A549 (cell line): ENCODE measurements at regions not wholly inside any gene's neighbourhood (a gene's known extent, or its start where the extent isn't known, plus 50 kb on each side); places are given as distances from the start of the nearest gene placed in this dataset.
A peak's percentile ranks its signal among the peaks of the same experiment; 100 is the strongest.

Source experiments
- ATAC-seq, 2 experiments: fragments of 200-7000 bp in 1 of 2; fragments of >200 bp in 1 of 2; cut with Nextera tagmentation in 1 of 2; cut with Tn5 transposase in 1 of 2; 3 replicates each; pipeline versions ENCODE4 v1.8.0 to v1.9.1; 2018 to 2020; ENCODE audit warnings: mild to moderate bottlenecking in 1 of 2, moderate library complexity in 1 of 2
- CTCF ChIA-PET: fragments of 300-600 bp; sonication (Branson Sonifier 250); formaldehyde crosslinking; extraction: SDS; loops from one replicate; lab custom pipeline; 2021; ENCODE audit warnings: antibody characterized with exemption, inconsistent platforms; lab: Yijun Ruan, JAX
- POLR2A ChIA-PET: fragments of 350-600 bp; formaldehyde crosslinking; extraction: SDS; loops from one replicate; lab custom pipeline; 2021; ENCODE audit warnings: antibody characterized with exemption, inconsistent platforms; lab: Yijun Ruan, JAX
- DNase-seq, 2 experiments: peaks; one replicate each; pipeline versions ENCODE4 v3.0.0 to v3.0.0-alpha.2; 2011 to 2016; ENCODE audit warnings: low read depth in 1 of 2, low spot score in 1 of 2
- FAIRE-seq: peaks from 2 replicates; lab custom pipeline; 2011; peaks lifted over from hg19 to GRCh38; lab: Jason Lieb, UNC
- H3K27ac ChIP-seq, 2 experiments: fragments of >200 bp; sonication (Bioruptor Twin); formaldehyde crosslinking; 3 replicates each; pipeline ENCODE4 v1.5.1; 2016 to 2017
- H3K4me1 ChIP-seq: fragments of >200 bp; sonication (Bioruptor Twin); formaldehyde crosslinking; 3 replicates; pipeline ENCODE4 v1.6.1; 2016
- H3K4me2 ChIP-seq: fragments of >200 bp; sonication (Bioruptor Twin); formaldehyde crosslinking; 3 replicates; pipeline ENCODE4 v1.6.1; 2016
- H3K4me3 ChIP-seq: fragments of >200 bp; sonication (Bioruptor Twin); formaldehyde crosslinking; 3 replicates; pipeline ENCODE4 v1.5.1; 2016
- H3K9me3 ChIP-seq: fragments of >200 bp; sonication (Bioruptor Twin); formaldehyde crosslinking; 3 replicates; pipeline ENCODE4 v1.6.1; 2016
- CBX8 ChIP-seq: fragments of 200-600 bp; sonication (generic); IDR thresholded peaks from 2 replicates; pipeline ENCODE4 v1.6.1; 2016
- CEBPB ChIP-seq, 2 experiments: fragments of >200 bp in 1 of 2; sonication (Bioruptor Twin) in 1 of 2; formaldehyde crosslinking in 1 of 2; IDR thresholded peaks; 2 replicates each; pipeline ENCODE4 v1.6.1; 2012 to 2016
- CHD4 ChIP-seq: fragments of 200-600 bp; sonication (generic); IDR thresholded peaks from 2 replicates; pipeline ENCODE4 v1.6.1; 2016; ENCODE audit warnings: antibody characterized with exemption, mild to moderate bottlenecking, borderline replicate concordance
- CTCF ChIP-seq: fragments of >200 bp; sonication (Bioruptor Twin); formaldehyde crosslinking; IDR thresholded peaks from 3 replicates; pipeline ENCODE4 v1.5.1; 2016
- EHMT2 ChIP-seq: fragments of 200-600 bp; sonication (generic); IDR thresholded peaks from 2 replicates; pipeline ENCODE4 v1.6.1; 2016; ENCODE audit warnings: antibody characterized with exemption, low read depth, mild to moderate bottlenecking, moderate library complexity
- GATA3 ChIP-seq: IDR thresholded peaks from 2 replicates; pipeline ENCODE4 v1.6.1; 2012; ENCODE audit warnings: borderline replicate concordance
- HDAC2 ChIP-seq: fragments of 200-600 bp; sonication (generic); IDR thresholded peaks from 2 replicates; pipeline ENCODE4 v1.6.1; 2016
- JUN ChIP-seq, 2 experiments: fragments of >200 bp; sonication (Bioruptor Twin); formaldehyde crosslinking; IDR thresholded peaks; 2 replicates in 1 of 2; 3 replicates in 1 of 2; pipeline ENCODE4 v1.6.1; 2016 to 2017
- JUNB ChIP-seq: fragments of >200 bp; sonication (Bioruptor Twin); formaldehyde crosslinking; IDR thresholded peaks from 2 replicates; pipeline ENCODE4 v1.6.1; 2016
- KDM5A ChIP-seq: fragments of 200-600 bp; sonication (generic); IDR thresholded peaks from 2 replicates; pipeline ENCODE4 v1.6.1; 2016; ENCODE audit warnings: antibody characterized with exemption, mild to moderate bottlenecking
- MAFK ChIP-seq: fragments of 450-650 bp; IDR thresholded peaks from 2 replicates; pipeline ENCODE4 v1.6.1; 2014; ENCODE audit not compliant: partially characterized antibody
- NFE2L2 ChIP-seq: fragments of 150-350 bp; conservative IDR thresholded peaks from 2 replicates; pipeline ENCODE4 v1.6.1; 2014; ENCODE audit warnings: low read length
- NPAS2 ChIP-seq: fragments of 250-450 bp; sonication (Bioruptor Pico); IDR thresholded peaks from 2 replicates; pipeline ENCODE4 v1.8.0; 2022; ENCODE audit warnings: mild to moderate bottlenecking, moderate library complexity, borderline replicate concordance
- POLR2AphosphoS2 ChIP-seq: conservative IDR thresholded peaks from 2 replicates; pipeline ENCODE4 v1.6.1; 2012; ENCODE audit warnings: low read length, improper control_type of control experiment, inconsistent platforms
- RNF2 ChIP-seq: fragments of 200-600 bp; sonication (generic); IDR thresholded peaks from 2 replicates; pipeline ENCODE4 v1.6.1; 2016; ENCODE audit warnings: low read depth, mild to moderate bottlenecking, antibody characterized with exemption, moderate library complexity, borderline replicate concordance
- SMC3 ChIP-seq: fragments of >200 bp; sonication (Bioruptor Twin); formaldehyde crosslinking; IDR thresholded peaks from 3 replicates; pipeline ENCODE4 v1.6.1; 2018; ENCODE audit warnings: inconsistent platforms
- TFCP2L1 ChIP-seq: fragments of 250-450 bp; sonication (Bioruptor Pico); IDR thresholded peaks from 2 replicates; pipeline ENCODE4 v1.5.0; 2021; ENCODE audit warnings: mild to moderate bottlenecking
- TP53 ChIP-seq: fragments of 250-450 bp; sonication (Bioruptor Pico); IDR thresholded peaks from 2 replicates; pipeline ENCODE4 v1.5.0; 2021; ENCODE audit warnings: mild to moderate bottlenecking, moderate library complexity
- ZC3H11A ChIP-seq: fragments of 450-650 bp; IDR thresholded peaks from 2 replicates; pipeline ENCODE4 v1.6.1; 2014; ENCODE audit warnings: antibody characterized with exemption, mild to moderate bottlenecking
- WGBS: methylation state at CpG from one replicate; pipeline ENCODE4 v1.1.6; 2017; ENCODE audit errors: missing lambda C conversion rate; 5-methylcytosine and 5-hydroxymethylcytosine counted together
- TF ChIP-seq, protein P1 (sequence below): fragments of >200 bp; sonication (Bioruptor Twin); formaldehyde crosslinking; IDR thresholded peaks from 2 replicates; pipeline ENCODE4 v1.6.1; 2016
- TF ChIP-seq, protein P2 (sequence below): fragments of >200 bp; sonication (Bioruptor Twin); formaldehyde crosslinking; IDR thresholded peaks from 3 replicates; pipeline ENCODE4 v1.6.1; 2016
- TF ChIP-seq, protein P3 (sequence below): IDR thresholded peaks from 2 replicates; pipeline ENCODE4 v1.6.1; 2012

DNA sequence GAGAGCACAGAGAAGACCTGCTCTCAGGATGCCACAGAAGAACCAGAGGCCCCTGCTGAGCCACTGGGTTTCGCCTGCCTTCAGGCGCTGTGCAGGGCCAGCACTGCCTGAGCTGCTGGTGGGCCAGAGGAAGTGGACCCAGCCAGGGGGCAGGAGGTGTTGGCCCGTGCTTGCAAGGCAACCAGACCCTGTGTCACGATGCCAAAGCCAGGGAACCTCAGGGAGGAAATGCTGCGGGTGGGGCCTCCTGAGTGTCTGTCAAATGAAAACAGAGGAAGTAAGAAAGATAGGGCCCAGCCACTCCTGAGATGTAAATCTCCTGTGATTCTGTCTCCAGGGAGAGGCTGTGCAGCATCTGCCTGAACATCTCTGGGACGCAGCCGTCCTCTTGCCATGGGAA lies 58.1 kb upstream of the ADORA2B start:
- Histone ChIP-seq H3K9me3 (no peaks in the 10 kb centered on the region), H3K4me1 (peaks cover 8% of the 10 kb centered on the region), H3K4me2 (no peak overlapping the region), H3K27ac (peak overlapping the region in 1 of 2 experiments; percentile 56; a peak in 3 of 6 replicates), H3K4me3 (no peak overlapping the region)
- DNase-seq (no peak), FAIRE-seq (no peak), ATAC-seq (no peak)
- ChIA-PET CTCF (interaction anchor here (1.2 kb wide), 1 partner anchor 58 kb away, joined by 3 read pairs; no protein-coding TSS in a partner anchor), POLR2A (no interaction called here)
- 83% methylated on average over 7 of the region's 7 CpGs for WGBS
- TF ChIP-seq, protein P1, sequence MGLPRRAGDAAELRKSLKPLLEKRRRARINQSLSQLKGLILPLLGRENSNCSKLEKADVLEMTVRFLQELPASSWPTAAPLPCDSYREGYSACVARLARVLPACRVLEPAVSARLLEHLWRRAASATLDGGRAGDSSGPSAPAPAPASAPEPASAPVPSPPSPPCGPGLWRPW: no peak
- TF ChIP-seq CHD4: no peak
- TF ChIP-seq GATA3: no peak
- no peak for TF ChIP-seq JUN (IDR thresholded peaks at IDR 0.05)

DNA sequence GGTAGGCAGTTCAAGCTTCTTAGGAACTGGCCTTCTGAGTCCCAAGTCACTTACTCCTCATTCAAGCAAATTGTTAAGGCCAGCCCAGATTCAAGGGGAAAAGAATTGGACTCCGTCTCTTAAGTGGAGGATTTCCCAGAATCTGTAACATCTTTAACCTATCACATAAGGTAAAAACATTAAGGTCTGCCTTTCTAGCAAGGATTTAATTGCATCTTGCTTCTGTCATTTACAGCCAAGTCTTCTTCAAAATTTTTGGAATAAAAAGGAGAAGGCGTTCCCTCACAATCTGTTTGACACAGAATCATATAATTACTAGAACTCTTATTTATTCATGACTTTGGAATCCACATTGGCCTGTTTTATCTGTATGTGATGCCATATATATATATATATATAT lies 56.5 kb upstream of the ADORA2B start:
- WGBS: 90% methylated on average over 2 of the region's 2 CpGs
- TF ChIP-seq KDM5A (no peak), HDAC2 (no peak), CEBPB (IDR thresholded peaks at IDR 0.05) (no peak), TFCP2L1 (no peak), SMC3 (no peak), EHMT2 (no peak), MAFK (no peak), NFE2L2 (no peak), JUNB (no peak), NPAS2 (CRISPR knock-in tag) (no peak), CTCF (no peak), TP53 (no peak), ZC3H11A (no peak), RNF2 (no peak), POLR2AphosphoS2 (no peak), CBX8 (no peak)
- TF ChIP-seq, protein P1: no peak
- TF ChIP-seq, protein P2, sequence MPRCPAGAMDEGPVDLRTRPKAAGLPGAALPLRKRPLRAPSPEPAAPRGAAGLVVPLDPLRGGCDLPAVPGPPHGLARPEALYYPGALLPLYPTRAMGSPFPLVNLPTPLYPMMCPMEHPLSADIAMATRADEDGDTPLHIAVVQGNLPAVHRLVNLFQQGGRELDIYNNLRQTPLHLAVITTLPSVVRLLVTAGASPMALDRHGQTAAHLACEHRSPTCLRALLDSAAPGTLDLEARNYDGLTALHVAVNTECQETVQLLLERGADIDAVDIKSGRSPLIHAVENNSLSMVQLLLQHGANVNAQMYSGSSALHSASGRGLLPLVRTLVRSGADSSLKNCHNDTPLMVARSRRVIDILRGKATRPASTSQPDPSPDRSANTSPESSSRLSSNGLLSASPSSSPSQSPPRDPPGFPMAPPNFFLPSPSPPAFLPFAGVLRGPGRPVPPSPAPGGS: no peak
- TF ChIP-seq, protein P3, sequence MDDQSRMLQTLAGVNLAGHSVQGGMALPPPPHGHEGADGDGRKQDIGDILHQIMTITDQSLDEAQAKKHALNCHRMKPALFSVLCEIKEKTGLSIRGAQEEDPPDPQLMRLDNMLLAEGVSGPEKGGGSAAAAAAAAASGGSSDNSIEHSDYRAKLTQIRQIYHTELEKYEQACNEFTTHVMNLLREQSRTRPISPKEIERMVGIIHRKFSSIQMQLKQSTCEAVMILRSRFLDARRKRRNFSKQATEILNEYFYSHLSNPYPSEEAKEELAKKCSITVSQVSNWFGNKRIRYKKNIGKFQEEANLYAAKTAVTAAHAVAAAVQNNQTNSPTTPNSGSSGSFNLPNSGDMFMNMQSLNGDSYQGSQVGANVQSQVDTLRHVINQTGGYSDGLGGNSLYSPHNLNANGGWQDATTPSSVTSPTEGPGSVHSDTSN: no peak
- DNase-seq (no peak), ATAC-seq (no peak), FAIRE-seq (no peak)
- H3K4me1 ChIP-seq: peaks cover 24% of the 10 kb centered on the region
- no peaks in the 10 kb centered on the region for H3K9me3 ChIP-seq
- H3K4me3 ChIP-seq: no peak overlapping the region
- no peak overlapping the region for H3K4me2 ChIP-seq
- ChIA-PET POLR2A (no interaction called here), CTCF (interaction anchor here (1.3 kb wide), 1 partner anchor 11 kb away, joined by 3 read pairs; no protein-coding TSS in a partner anchor)
- no peak overlapping the region for H3K27ac ChIP-seq
